DND-41 (cell line): ENCODE measurements at regions not wholly inside any gene's neighbourhood (a gene's known extent, or its start where the extent isn't known, plus 50 kb on each side); places are given as distances from the start of the nearest gene placed in this dataset.

Experiments used
- EZH2 ChIP-seq: IDR thresholded peaks from 3 replicates; pipeline ENCODE4 v1.6.1; 2012; ENCODE audit warnings: borderline replicate concordance, low read depth, mild to moderate bottlenecking, moderate library complexity, low read length, inconsistent platforms; ENCODE audit not compliant: severe bottlenecking
- TF ChIP-seq, protein P1 (sequence below): IDR thresholded peaks from 2 replicates; pipeline ENCODE4 v1.5.1; 2012; ENCODE audit warnings: borderline replicate concordance, low read length, moderate library complexity, mild to moderate bottlenecking; ENCODE audit not compliant: poor library complexity, severe bottlenecking; ENCODE audit errors: extremely low read depth

- TF ChIP-seq, protein P1, sequence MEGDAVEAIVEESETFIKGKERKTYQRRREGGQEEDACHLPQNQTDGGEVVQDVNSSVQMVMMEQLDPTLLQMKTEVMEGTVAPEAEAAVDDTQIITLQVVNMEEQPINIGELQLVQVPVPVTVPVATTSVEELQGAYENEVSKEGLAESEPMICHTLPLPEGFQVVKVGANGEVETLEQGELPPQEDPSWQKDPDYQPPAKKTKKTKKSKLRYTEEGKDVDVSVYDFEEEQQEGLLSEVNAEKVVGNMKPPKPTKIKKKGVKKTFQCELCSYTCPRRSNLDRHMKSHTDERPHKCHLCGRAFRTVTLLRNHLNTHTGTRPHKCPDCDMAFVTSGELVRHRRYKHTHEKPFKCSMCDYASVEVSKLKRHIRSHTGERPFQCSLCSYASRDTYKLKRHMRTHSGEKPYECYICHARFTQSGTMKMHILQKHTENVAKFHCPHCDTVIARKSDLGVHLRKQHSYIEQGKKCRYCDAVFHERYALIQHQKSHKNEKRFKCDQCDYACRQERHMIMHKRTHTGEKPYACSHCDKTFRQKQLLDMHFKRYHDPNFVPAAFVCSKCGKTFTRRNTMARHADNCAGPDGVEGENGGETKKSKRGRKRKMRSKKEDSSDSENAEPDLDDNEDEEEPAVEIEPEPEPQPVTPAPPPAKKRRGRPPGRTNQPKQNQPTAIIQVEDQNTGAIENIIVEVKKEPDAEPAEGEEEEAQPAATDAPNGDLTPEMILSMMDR, result no peak
- TF ChIP-seq EZH2, result no peak
Measured at GRCh38 chr5:90337449-90338052, 72.0 kb downstream of the CETN3 start.
